ENCODE measurements at regions not wholly inside any gene's neighbourhood (a gene's known extent, or its start where the extent isn't known, plus 50 kb on each side); places are given as distances from the start of the nearest gene placed in this dataset.
"Not testable (repeated sequence)": the region's sequence is repeated elsewhere in the genome, so short reads cannot be mapped to it uniquely, and the experiment has no call there.

DNA sequence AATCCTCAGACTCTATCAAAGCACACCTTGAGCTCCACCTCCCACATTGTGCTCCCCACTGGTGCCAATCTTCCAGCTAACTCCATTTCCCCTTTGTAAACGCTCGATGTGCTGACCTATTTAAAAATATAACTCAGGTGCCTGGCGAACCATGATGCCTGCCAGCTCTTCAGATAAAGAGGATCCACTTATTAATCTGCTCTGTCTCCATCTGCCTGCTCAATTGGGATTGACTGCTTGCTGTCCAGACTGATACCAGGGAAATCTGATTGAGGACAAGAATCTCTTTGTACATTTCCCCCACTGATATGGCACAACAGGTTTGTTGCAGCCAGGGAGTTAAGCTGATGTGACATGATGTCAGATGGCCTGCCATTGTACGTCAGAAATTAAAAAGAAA lies 2036.5 kb upstream of the CELF4 start:
- Histone ChIP-seq H3K4me3 (no peak overlapping the region), H3K27me3 (ENCODE audit: low read depth) (no peaks in the 10 kb centered on the region), H3K36me3 (replicated peaks) (no peaks in the 10 kb centered on the region), H3K4me1 (peaks cover 7% of the 10 kb centered on the region; the same call in 1 of the 2 replicates), H3K9me3 (no peaks in the 10 kb centered on the region)
- no peak for DNase-seq (ENCODE audit: low spot score in 2 of 2)
- in situ Hi-C loops (cut with MboI; ENCODE audit: low sequenced_read_pairs) = no loop called here

DNA sequence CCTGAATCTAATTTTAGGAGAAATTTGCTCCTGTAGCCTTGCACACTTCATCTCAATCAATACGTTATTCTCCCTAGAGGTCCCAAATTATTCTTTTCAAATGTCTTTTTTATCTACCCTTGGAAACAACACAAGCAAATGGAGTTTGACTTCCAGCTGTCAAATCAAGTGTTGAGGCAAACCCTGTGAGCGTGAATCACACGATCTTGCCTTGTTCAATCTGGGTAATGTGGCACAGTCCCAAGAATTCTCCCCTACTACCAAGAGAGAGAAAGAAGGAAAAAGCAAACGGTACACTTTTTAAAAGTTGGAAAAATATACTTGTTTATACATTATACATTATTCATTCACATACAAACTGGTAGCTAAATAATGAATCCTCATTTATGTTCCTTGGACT lies 2035.3 kb upstream of the CELF4 start:
- no peak for DNase-seq (ENCODE audit: low spot score in 2 of 2)
- Histone ChIP-seq H3K27me3 (ENCODE audit: low read depth) (no peaks in the 10 kb centered on the region), H3K4me1 (peaks cover 7% of the 10 kb centered on the region; the same call in 1 of the 2 replicates), H3K36me3 (replicated peaks) (no peaks in the 10 kb centered on the region), H3K4me3 (no peak overlapping the region), H3K9me3 (no peaks in the 10 kb centered on the region)
- in situ Hi-C loops (cut with MboI; ENCODE audit: low sequenced_read_pairs) = no loop called here

DNA sequence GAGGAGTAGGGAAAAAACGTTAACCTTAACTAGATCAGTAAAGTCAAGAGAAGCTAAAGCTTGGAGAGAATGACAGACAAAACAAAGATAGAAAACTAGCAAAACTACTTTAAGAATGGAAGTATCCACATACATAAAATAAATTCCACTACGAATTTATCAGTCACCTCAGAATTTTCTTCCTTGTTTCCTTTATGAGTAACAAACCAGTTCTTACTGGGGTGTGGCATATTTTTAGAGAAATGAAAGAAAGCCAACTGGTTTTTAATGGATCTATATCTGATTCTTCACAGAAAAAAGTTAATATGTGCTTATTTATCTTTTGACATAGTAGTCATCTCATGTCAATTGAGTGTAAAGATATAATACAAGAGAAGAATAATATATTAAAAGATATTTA lies 2033.7 kb upstream of the CELF4 start:
- no peak for DNase-seq (ENCODE audit: low spot score in 2 of 2)
- Histone ChIP-seq H3K4me1 (no peaks in the 10 kb centered on the region), H3K27me3 (ENCODE audit: low read depth) (no peaks in the 10 kb centered on the region), H3K36me3 (replicated peaks) (no peaks in the 10 kb centered on the region), H3K4me3 (no peak overlapping the region), H3K9me3 (no peaks in the 10 kb centered on the region)
- in situ Hi-C loops (cut with MboI; ENCODE audit: low sequenced_read_pairs) = no loop called here

DNA sequence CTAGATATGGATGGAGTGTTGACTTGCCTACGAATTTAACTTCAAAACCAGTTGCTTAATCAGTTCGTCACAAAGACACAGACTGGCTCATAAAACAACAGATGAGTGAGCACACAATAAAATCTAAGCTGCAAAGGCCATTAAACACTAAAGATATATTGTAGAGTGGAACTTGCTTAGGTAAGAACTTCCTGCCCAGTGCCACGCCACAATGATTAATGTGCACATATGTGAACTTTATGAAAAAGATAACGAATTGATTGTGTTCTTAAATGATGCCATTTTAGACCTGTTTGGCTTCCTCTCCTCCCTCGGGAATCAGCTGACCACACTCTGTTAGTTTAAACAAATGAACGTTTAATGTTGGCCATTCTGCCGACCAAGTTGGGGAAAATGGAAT lies 2031.3 kb upstream of the CELF4 start:
- Histone ChIP-seq H3K9me3 (no peaks in the 10 kb centered on the region), H3K4me1 (peaks cover 4% of the 10 kb centered on the region), H3K4me3 (no peak overlapping the region), H3K27me3 (ENCODE audit: low read depth) (no peaks in the 10 kb centered on the region), H3K36me3 (replicated peaks) (no peaks in the 10 kb centered on the region)
- in situ Hi-C loops (cut with MboI; ENCODE audit: low sequenced_read_pairs) = no loop called here
- no peak for DNase-seq (ENCODE audit: low spot score in 2 of 2)

DNA sequence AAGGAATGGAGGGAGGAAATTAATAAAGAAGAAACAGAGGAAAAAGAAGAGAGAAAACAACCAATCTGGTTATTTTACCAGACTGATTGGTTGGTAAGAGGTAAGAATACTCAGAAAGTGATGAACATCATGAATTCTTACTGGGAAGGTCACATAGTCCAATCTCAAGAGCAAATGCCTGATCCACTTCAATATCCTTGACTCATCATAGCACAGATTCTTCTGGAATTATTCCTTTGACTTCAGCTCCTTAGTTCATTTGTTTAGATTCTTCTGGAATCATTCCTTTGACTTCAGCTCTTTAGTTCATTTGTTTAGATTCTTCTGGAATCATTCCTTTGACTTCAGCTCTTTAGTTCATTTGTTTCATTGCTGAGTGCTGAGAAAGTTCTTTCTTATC lies 2030.6 kb upstream of the CELF4 start:
- DNase-seq (ENCODE audit: low spot score in 2 of 2) = no peak
- H3K9me3 ChIP-seq = no peaks in the 10 kb centered on the region
- H3K4me3 ChIP-seq = no peak overlapping the region
- no peaks in the 10 kb centered on the region for H3K36me3 ChIP-seq (replicated peaks)
- H3K27me3 ChIP-seq (ENCODE audit: low read depth) = no peaks in the 10 kb centered on the region
- in situ Hi-C loops (cut with MboI; ENCODE audit: low sequenced_read_pairs) = no loop called here
- H3K4me1 ChIP-seq = peaks cover 7% of the 10 kb centered on the region

DNA sequence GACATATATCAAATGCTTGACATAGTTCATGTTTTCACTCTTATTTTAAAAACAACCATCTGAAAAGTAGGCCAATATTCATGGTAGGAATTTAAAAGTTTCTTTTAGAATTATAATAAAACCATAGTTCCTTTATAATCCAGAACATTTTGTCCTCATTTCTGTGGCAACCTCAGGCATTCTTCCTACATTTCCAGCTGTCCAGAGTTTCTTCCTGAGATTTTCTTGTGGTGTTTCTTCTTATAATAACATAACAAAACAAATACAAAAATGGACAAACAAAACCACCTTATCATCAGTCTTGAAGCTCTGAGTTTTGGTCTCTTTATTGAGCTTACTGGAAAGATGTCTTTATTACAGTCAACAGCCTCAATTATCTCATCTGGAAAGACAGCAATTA lies 2028.6 kb upstream of the CELF4 start:
- no peaks in the 10 kb centered on the region for H3K27me3 ChIP-seq (ENCODE audit: low read depth)
- H3K4me3 ChIP-seq = no peak overlapping the region
- no peaks in the 10 kb centered on the region for H3K36me3 ChIP-seq (replicated peaks)
- in situ Hi-C loops (cut with MboI; ENCODE audit: low sequenced_read_pairs) = no loop called here
- H3K4me1 ChIP-seq = peaks cover 7% of the 10 kb centered on the region
- H3K9me3 ChIP-seq = no peaks in the 10 kb centered on the region
- DNase-seq (ENCODE audit: low spot score in 2 of 2) = no peak

DNA sequence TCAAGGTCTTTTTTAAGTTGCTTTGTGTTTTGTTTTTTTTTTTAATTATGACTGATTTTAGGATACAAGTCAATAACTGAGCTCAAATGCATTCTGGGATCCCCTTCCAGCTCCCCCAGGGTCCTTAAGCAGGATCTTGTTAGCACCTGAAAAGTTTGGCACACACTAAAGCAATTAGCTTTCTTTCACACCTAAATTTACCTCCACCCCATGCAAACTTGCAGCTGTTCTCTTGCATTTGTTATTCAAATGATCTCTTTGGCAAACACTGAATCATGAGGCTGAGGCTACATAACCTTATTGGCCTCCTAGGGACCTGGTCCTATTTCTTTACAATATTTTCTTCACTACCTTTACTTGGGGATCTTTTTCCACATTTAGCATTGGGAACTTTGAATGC lies 2026.1 kb upstream of the CELF4 start:
- DNase-seq (ENCODE audit: low spot score in 2 of 2) = no peak
- H3K9me3 ChIP-seq = no peaks in the 10 kb centered on the region
- no peaks in the 10 kb centered on the region for H3K27me3 ChIP-seq (ENCODE audit: low read depth)
- H3K36me3 ChIP-seq (replicated peaks) = no peaks in the 10 kb centered on the region
- in situ Hi-C loops (cut with MboI; ENCODE audit: low sequenced_read_pairs) = no loop called here
- peaks cover 7% of the 10 kb centered on the region for H3K4me1 ChIP-seq
- H3K4me3 ChIP-seq = no peak overlapping the region

DNA sequence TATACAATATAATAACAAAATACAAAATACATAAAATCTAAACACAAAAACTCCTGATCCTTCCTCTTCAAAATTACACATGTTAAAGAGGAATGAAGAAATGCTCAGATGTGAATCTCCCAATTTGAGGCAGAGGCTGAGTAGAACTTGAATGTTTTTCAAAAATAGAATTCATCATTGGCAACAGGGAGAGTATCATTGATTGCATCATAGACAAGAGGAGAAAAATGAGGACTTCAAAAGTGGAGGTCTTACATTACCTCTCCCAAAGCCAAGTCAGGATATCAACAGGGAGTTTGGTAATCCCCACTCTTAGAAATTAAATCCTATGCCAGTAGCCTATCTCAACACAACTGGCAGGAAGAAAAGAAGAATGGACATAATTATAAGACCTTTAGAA lies 2023.9 kb upstream of the CELF4 start:
- in situ Hi-C loops (cut with MboI; ENCODE audit: low sequenced_read_pairs) = no loop called here
- H3K4me1 ChIP-seq = peaks cover 7% of the 10 kb centered on the region
- H3K4me3 ChIP-seq = no peak overlapping the region
- no peaks in the 10 kb centered on the region for H3K9me3 ChIP-seq
- no peaks in the 10 kb centered on the region for H3K27me3 ChIP-seq (ENCODE audit: low read depth)
- no peak for DNase-seq (ENCODE audit: low spot score in 2 of 2)
- H3K36me3 ChIP-seq (replicated peaks) = no peaks in the 10 kb centered on the region

DNA sequence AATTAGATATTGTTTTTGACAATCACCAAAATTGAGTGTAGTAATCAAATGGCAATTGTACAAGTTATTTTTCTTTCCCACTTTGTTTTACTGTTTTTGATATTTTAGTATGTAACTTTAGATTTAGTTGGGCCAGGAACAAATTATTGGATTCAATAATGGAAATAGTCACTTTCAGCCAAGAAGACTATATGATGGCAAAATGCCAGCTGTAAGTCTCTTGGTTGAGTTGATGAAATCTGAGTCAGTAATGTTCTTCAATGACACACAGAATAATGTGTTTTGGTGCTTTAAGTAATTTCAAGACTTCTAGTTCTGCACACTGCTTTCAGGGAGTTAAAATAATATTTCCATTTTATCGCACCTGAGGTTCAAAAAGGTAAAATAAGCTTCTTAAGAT lies 2022.0 kb upstream of the CELF4 start:
- Histone ChIP-seq H3K36me3 (replicated peaks) (no peaks in the 10 kb centered on the region), H3K9me3 (no peaks in the 10 kb centered on the region), H3K27me3 (ENCODE audit: low read depth) (no peaks in the 10 kb centered on the region), H3K4me3 (no peak overlapping the region), H3K4me1 (peaks cover 21% of the 10 kb centered on the region)
- no peak for DNase-seq (ENCODE audit: low spot score in 2 of 2)
- in situ Hi-C loops (cut with MboI; ENCODE audit: low sequenced_read_pairs) = no loop called here

DNA sequence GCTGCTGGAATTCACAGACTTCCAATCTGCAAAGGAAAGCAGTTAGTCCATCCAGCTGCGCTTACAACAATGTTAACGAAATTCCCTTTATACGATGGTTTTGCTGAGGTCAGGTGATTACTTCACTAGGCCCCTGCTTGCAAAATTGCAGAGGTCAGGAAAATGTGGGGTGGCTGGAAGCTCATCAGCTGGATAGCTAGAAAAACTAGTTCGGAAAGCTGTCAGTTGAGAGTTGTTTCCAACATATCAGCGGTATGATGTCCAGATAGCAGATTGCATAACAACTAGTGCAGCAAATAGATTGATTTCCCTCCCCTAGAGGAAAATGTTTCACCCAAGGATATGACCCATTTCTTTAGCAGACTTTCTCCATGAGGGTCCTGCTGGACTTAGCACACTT lies 2021.1 kb upstream of the CELF4 start:
- Histone ChIP-seq H3K27me3 (ENCODE audit: low read depth) (no peaks in the 10 kb centered on the region), H3K4me1 (peaks cover 15% of the 10 kb centered on the region), H3K9me3 (no peaks in the 10 kb centered on the region), H3K36me3 (replicated peaks) (no peaks in the 10 kb centered on the region), H3K4me3 (no peak overlapping the region)
- in situ Hi-C loops (cut with MboI; ENCODE audit: low sequenced_read_pairs) = no loop called here
- no peak for DNase-seq (ENCODE audit: low spot score in 2 of 2)

DNA sequence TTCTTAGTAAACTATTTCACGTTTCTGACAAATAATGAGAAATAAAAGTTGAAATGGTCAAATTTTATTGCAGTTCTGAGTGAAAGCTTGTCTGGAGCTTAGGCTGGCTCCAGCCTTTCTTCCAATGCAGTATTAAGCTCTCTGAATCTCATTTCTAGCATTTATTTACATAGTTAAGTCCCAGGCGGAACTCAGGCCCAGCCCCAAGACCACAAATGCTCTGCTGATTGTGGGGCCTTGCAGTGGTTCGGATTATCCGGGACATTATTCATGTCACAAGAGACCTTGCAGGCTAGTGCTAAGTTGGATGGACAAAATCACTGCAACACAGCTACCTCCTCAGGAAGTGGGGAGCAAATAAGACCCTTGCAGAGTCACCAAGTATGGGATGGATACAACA lies 2009.3 kb upstream of the CELF4 start:
- Histone ChIP-seq H3K4me3 (no peak overlapping the region), H3K9me3 (no peaks in the 10 kb centered on the region), H3K36me3 (replicated peaks) (no peaks in the 10 kb centered on the region), H3K27me3 (ENCODE audit: low read depth) (no peaks in the 10 kb centered on the region), H3K4me1 (peaks cover 18% of the 10 kb centered on the region)
- in situ Hi-C loops (cut with MboI; ENCODE audit: low sequenced_read_pairs) = no loop called here
- DNase-seq (ENCODE audit: low spot score in 2 of 2) = peak in 1 of 2 experiments; percentile 12

DNA sequence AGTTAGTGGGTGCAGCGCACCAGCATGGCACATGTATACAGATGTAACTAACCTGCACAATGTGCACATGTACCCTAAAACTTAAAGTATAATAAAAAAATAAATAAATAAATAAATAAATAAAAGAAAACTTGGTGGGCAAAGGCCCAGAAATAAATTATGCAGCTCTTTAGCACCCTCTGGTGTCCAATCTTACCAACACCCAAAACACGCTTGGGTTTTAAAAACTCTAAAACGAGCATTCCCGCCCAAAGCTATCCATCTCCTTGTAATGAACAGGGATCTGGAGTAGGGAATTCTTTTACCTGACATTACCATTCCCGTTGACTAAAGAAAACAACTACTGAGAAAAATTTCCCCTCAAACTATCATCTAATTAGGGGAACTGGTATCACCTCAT lies 2005.9 kb upstream of the CELF4 start:
- peak in 1 of 2 experiments; percentile 27 for DNase-seq (ENCODE audit: low spot score in 2 of 2)
- Histone ChIP-seq H3K36me3 (replicated peaks) (no peaks in the 10 kb centered on the region), H3K4me3 (no peak overlapping the region), H3K4me1 (peaks cover 9% of the 10 kb centered on the region), H3K27me3 (ENCODE audit: low read depth) (no peaks in the 10 kb centered on the region), H3K9me3 (no peaks in the 10 kb centered on the region)
- in situ Hi-C loops (cut with MboI; ENCODE audit: low sequenced_read_pairs) = no loop called here

DNA sequence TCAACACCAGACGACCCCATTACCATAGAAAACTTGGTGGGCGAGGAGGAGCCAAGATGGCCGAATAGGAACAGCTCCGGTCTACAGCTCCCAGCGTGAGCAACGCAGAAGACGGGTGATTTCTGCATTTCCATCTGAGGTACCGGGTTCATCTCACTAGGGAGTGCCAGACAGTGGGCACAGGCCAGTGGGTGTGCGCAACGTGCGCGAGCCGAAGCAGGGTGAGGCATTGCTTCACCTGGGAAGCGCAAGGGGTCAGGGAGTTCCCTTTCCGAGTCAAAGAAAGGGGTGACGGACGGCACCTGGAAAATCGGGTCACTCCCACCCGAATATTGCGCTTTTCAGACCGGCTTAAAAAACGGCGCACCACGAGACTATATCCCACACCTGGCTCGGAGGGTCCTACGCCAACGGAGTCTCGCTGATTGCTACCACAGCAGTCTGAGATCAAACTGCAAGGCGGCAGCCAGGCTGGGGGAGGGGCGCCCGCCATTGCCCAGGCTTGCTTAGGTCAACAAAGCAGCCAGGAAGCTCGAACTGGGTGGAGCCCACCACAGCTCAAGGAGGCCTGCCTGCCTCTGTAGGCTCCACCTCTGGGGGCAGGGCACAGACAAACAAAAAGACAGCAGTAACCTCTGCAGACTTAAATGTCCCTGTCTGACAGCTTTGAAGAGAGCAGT lies 2000.1 kb upstream of the CELF4 start:
- H3K36me3 ChIP-seq (replicated peaks); H3K4me1 ChIP-seq; H3K27me3 ChIP-seq (ENCODE audit: low read depth); DNase-seq (ENCODE audit: low spot score in 2 of 2); in situ Hi-C loops (cut with MboI; ENCODE audit: low sequenced_read_pairs); H3K4me3 ChIP-seq; H3K9me3 ChIP-seq: not testable (repeated sequence)

DNA sequence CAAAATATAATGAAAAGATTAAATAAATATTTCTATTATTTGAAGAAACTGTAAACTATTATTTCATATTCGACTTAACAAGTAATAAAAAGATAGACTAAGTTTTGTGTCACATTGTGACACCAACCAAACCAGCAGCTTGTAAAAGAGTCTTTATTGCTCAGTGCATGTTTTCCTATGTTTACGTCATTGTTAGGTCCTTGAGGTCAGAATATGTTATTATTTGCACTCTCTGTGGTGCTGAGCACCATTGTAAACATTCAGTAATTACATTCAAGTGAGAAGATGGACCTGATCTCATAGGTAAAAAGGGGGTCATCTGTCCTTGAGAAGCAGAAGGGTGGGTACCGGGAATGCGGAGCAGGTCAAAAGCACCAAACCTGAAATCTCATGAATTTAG lies 1999.1 kb upstream of the CELF4 start:
- in situ Hi-C loops (cut with MboI; ENCODE audit: low sequenced_read_pairs) = no loop called here
- no peak for DNase-seq (ENCODE audit: low spot score in 2 of 2)
- Histone ChIP-seq H3K36me3 (replicated peaks) (no peaks in the 10 kb centered on the region), H3K9me3 (no peaks in the 10 kb centered on the region), H3K4me3 (no peak overlapping the region), H3K4me1 (no peaks in the 10 kb centered on the region), H3K27me3 (ENCODE audit: low read depth) (no peaks in the 10 kb centered on the region)

DNA sequence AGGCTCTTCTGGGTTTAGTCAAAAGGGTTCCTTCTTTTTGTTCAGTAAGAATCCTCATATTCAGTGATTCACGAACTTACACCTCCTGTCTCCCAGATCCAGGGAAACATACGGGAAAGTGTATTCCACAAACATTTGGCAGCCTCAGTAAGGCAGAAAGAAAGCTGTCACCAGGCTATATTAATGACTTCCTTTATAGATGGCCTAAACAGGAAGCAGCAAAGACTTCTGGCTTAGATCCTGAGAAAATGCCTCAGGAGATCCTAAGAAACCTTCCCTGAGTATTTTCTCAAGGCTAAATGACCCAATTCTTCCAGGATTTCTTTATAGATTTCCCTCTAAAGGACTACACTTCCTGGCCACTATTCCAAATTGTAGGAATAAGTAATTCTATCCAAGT lies 1995.5 kb upstream of the CELF4 start:
- H3K4me3 ChIP-seq = no peak overlapping the region
- no peaks in the 10 kb centered on the region for H3K36me3 ChIP-seq (replicated peaks)
- no peaks in the 10 kb centered on the region for H3K9me3 ChIP-seq
- H3K27me3 ChIP-seq (ENCODE audit: low read depth) = no peaks in the 10 kb centered on the region
- in situ Hi-C loops (cut with MboI; ENCODE audit: low sequenced_read_pairs) = no loop called here
- no peak for DNase-seq (ENCODE audit: low spot score in 2 of 2)
- H3K4me1 ChIP-seq = peaks cover 3% of the 10 kb centered on the region
